Transverse colon (tissue), 4 donors: ENCODE measurements at regions not wholly inside any gene's neighbourhood (a gene's known extent, or its start where the extent isn't known, plus 50 kb on each side); places are given as distances from the start of the nearest gene placed in this dataset.

Source experiments
- DNase-seq: peaks from one replicate; pipeline ENCODE4 v3.0.0-alpha.2; 2019
- H3K27ac ChIP-seq, 4 donors: fragments of 200-600 bp; sonication (generic); 2 replicates each; pipeline ENCODE4 v1.5.1; 2016 to 2018; ENCODE audit warnings: inconsistent platforms in 4 of 4
- H3K27me3 ChIP-seq: fragments of 200-600 bp; sonication (generic); 2 replicates; pipeline ENCODE4 v1.5.1; 2017; ENCODE audit warnings: inconsistent platforms
- H3K36me3 ChIP-seq, 4 donors: fragments of 200-600 bp; sonication (generic); 2 replicates each; pipeline ENCODE4 v1.5.1; 2017 to 2019; ENCODE audit warnings: inconsistent platforms in 4 of 4
- H3K4me1 ChIP-seq, 4 donors: fragments of 200-600 bp; sonication (generic); 2 replicates each; pipeline ENCODE4 v1.5.1; 2017 to 2020; ENCODE audit warnings: inconsistent platforms in 4 of 4
- H3K4me3 ChIP-seq, 4 donors: fragments of 200-600 bp; sonication (generic); 1 replicate in 1 of 4; 2 replicates in 3 of 4; pipeline versions ENCODE4 v1.5.1 to v1.6.1; 2017 to 2019; ENCODE audit warnings: inconsistent platforms in 4 of 4
- H3K9me3 ChIP-seq, 2 donors: fragments of 200-600 bp; sonication (generic); 2 replicates each; pipeline ENCODE4 v1.5.1; 2017 to 2019; ENCODE audit warnings: inconsistent platforms in 2 of 2
- EP300 ChIP-seq: sonication (generic); formaldehyde crosslinking; IDR thresholded peaks from one replicate; pipeline ENCODE4 v1.6.1; 2017; ENCODE audit warnings: antibody characterized with exemption, low read depth
- POLR2A ChIP-seq: fragments of 450-650 bp; IDR thresholded peaks from one replicate; pipeline ENCODE4 v1.6.1; 2016; ENCODE audit warnings: antibody characterized with exemption, mild to moderate bottlenecking, moderate library complexity
- POLR2AphosphoS5 ChIP-seq, 3 donors: sonication (generic); formaldehyde crosslinking; IDR thresholded peaks; one replicate each; pipeline ENCODE4 v1.6.1; 2016; ENCODE audit warnings: antibody characterized with exemption in 3 of 3
- WGBS, 2 donors: methylation state at CpG; one replicate each; pipeline ENCODE4 v1.1.5; 2018; ENCODE audit warnings: low coverage in 1 of 2; 5-methylcytosine and 5-hydroxymethylcytosine counted together
- in situ Hi-C, 4 donors: fragments of 200-750 bp; cut with MboI; loops; one replicate each; pipeline versions ENCODE4 v1.15.0 to v1.15.1; 2017; ENCODE audit warnings: low sequenced_read_pairs in 3 of 4, low pct_ligation_motif_present in 1 of 4, low pct_unique_long_range_greater_than_20kb in 1 of 4
- intact Hi-C: fragments of 100-400 bp; cut with DNase I; formaldehyde crosslinking; loops from one replicate; pipeline ENCODE4 v1.15.1; 2023; ENCODE audit warnings: low total_unique reads
- TF ChIP-seq, protein P1 (sequence below), 5 experiments: fragments of 200-600 bp in 3 of 5; fragments of 450-650 bp in 2 of 5; sonication (generic) in 3 of 5; IDR thresholded peaks; 1 replicate in 2 of 5; 2 replicates in 3 of 5; pipeline ENCODE4 v1.5.1; 2016 to 2017; ENCODE audit warnings: antibody characterized with exemption in 5 of 5, inconsistent platforms in 3 of 5, mild to moderate bottlenecking in 2 of 5, moderate library complexity in 1 of 5

DNA sequence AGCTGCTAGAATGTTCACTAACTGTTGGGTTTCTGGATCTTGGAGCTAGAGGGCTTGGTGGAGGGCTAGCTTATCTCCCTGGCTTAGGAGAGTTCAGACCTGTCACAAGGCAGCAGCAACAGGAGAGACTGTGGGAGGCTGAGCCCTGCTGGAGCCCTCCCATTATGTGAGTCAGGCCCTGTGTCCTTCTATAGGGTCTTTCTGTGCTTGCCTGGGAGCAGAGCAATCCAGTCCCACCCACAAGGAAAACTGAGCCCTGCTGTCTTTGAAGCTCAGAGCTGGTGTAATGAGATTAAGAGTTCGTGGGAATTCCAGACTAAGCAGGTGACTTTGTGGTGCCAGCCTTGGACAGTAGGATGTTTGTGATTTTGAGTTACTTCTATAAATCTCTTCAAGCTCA is 249.0 kb downstream of the TTC32 start:
- TF ChIP-seq EP300 (no peak), POLR2A (no peak), POLR2AphosphoS5 (IDR thresholded peaks at IDR 0.05) (no peak)
- TF ChIP-seq, protein P1, sequence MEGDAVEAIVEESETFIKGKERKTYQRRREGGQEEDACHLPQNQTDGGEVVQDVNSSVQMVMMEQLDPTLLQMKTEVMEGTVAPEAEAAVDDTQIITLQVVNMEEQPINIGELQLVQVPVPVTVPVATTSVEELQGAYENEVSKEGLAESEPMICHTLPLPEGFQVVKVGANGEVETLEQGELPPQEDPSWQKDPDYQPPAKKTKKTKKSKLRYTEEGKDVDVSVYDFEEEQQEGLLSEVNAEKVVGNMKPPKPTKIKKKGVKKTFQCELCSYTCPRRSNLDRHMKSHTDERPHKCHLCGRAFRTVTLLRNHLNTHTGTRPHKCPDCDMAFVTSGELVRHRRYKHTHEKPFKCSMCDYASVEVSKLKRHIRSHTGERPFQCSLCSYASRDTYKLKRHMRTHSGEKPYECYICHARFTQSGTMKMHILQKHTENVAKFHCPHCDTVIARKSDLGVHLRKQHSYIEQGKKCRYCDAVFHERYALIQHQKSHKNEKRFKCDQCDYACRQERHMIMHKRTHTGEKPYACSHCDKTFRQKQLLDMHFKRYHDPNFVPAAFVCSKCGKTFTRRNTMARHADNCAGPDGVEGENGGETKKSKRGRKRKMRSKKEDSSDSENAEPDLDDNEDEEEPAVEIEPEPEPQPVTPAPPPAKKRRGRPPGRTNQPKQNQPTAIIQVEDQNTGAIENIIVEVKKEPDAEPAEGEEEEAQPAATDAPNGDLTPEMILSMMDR (IDR thresholded peaks at IDR 0.05), result no peak
- intact Hi-C loops, result no loop called here
- H3K9me3 ChIP-seq, result no peaks in the 10 kb centered on the region
- DNase-seq, result no peak
- no peak overlapping the region for H3K27ac ChIP-seq
- H3K27me3 ChIP-seq, result no peaks in the 10 kb centered on the region
- H3K4me3 ChIP-seq, result no peak overlapping the region
- in situ Hi-C loops, result no loop called here
- H3K4me1 ChIP-seq, result no peaks in the 10 kb centered on the region
- no peaks in the 10 kb centered on the region for H3K36me3 ChIP-seq
- 67% methylated on average over 1 of the region's 1 CpG; no CpG with 5 or more reads in 1 of the 2 donors for WGBS, 2 donors

DNA sequence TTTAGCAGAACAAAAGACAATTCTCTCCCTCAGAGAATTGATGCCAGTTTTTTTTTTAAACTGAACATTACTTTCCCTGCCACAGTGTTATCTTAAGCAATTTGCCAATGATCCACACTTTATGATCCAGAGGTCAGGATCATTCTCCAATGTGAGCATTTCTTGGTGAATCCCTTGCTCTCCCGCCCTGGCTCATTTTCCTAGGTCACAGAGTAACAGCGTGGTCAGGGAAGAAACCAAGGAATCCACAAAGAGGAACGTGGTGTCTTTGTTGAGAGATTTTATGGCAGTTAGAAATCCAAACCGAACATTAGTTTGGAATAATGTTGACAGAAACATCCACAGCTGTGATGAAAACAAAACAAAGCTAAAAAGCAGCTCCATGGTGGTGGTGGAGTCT is 250.3 kb downstream of the TTC32 start:
- DNase-seq, result no peak
- TF ChIP-seq, protein P1 (IDR thresholded peaks at IDR 0.05), result no peak
- no peak for TF ChIP-seq POLR2A
- TF ChIP-seq POLR2AphosphoS5 (IDR thresholded peaks at IDR 0.05), result no peak
- TF ChIP-seq EP300, result no peak
- Histone ChIP-seq H3K27ac (no peak overlapping the region), H3K36me3 (no peaks in the 10 kb centered on the region), H3K9me3 (no peaks in the 10 kb centered on the region), H3K4me1 (no peaks in the 10 kb centered on the region), H3K4me3 (no peak overlapping the region), H3K27me3 (no peaks in the 10 kb centered on the region)
- WGBS, 2 donors, result 27 to 39% methylated on average over 4 of the region's 4 CpGs
- intact Hi-C loops (no loop called here), in situ Hi-C loops (no loop called here)

DNA sequence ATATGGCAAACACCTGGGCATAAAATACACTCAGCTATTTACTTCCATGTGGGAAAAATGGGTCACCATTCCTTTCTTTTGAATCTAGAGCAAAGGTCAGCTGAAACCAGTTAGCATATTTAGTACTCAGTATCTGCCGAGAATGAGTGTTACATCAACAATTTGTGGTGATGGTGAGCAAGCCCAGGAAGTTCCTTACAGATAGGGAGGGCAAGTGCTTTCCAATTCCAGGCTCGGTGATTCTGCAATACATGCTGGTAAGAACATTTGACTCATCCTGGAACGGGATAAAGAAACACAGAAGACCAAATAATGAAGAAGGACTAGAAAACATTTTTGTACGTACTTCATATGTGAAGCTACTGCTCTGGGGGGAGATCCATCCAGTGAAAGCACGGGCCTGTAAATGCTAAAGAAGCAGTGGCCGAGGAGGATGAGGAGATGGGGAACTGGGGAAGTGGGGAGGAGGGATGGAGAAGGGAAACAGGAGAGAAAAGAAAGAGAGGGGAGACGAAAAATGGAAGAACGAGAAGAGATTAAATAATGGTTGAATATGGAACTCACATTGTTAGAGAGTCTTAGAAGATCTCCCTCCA is 251.9 kb downstream of the TTC32 start:
- Histone ChIP-seq H3K4me3 (no peak overlapping the region), H3K4me1 (no peaks in the 10 kb centered on the region), H3K27ac (peak overlapping the region in 1 of 4 donors; percentile 10), H3K27me3 (no peaks in the 10 kb centered on the region), H3K36me3 (no peaks in the 10 kb centered on the region), H3K9me3 (no peaks in the 10 kb centered on the region)
- in situ Hi-C loops, result no loop called here
- no peak for TF ChIP-seq POLR2A
- no peak for TF ChIP-seq EP300
- peak in 1 of 3 donors; percentile 54 for TF ChIP-seq POLR2AphosphoS5 (IDR thresholded peaks at IDR 0.05)
- TF ChIP-seq, protein P1 (IDR thresholded peaks at IDR 0.05), result no peak
- 68 to 75% methylated on average over 4 to 8 of the region's 8 CpGs for whole genome bisulfite sequencing, 2 donors
- no peak for DNase-seq
- intact Hi-C loops, result no loop called here

DNA sequence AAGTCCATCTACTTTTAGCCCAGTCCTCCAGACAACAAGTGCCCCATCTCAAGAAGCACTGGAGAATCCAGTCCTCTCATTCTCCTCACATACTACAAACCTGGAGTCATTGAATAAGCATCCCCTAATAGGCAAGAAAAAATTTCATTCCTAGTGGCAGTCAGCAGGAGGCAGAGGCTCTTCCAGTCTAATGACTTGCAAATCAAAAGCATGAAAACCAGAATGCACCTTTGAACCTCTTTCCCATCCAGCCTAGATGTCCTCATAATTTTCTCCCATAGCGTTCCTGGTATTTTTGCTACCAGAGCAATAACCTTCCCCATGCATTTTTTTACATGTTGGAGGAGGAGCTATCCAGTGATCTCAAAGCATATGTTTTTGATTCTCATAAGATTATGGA is 252.6 kb downstream of the TTC32 start:
- TF ChIP-seq, protein P1 (IDR thresholded peaks at IDR 0.05), result no peak
- TF ChIP-seq EP300, result no peak
- no peak for TF ChIP-seq POLR2A
- no peak for TF ChIP-seq POLR2AphosphoS5 (IDR thresholded peaks at IDR 0.05)
- no peak overlapping the region for H3K27ac ChIP-seq
- H3K4me1 ChIP-seq, result no peaks in the 10 kb centered on the region
- H3K4me3 ChIP-seq, result no peak overlapping the region
- H3K9me3 ChIP-seq, result no peaks in the 10 kb centered on the region
- intact Hi-C loops, result no loop called here
- in situ Hi-C loops, result no loop called here
- 80 to 89% methylated on average over 1 of the region's 1 CpG for WGBS, 2 donors
- no peaks in the 10 kb centered on the region for H3K27me3 ChIP-seq
- H3K36me3 ChIP-seq, result no peaks in the 10 kb centered on the region
- DNase-seq, result no peak
